ENCODE measurements at regions not wholly inside any gene's neighbourhood (a gene's known extent, or its start where the extent isn't known, plus 50 kb on each side); places are given as distances from the start of the nearest gene placed in this dataset.
"Not testable (repeated sequence)": the region's sequence is repeated elsewhere in the genome, so short reads cannot be mapped to it uniquely, and the experiment has no call there.

- DNase-seq = no peak
Measured at GRCh38 chr10:94129393-94130130, 135.8 kb downstream of the PLCE1 start.

GRCh38 chr10:94131885-94132284, 138.2 kb downstream of the PLCE1 start:
- DNase-seq = no peak

- no peak for DNase-seq
Measured at GRCh38 chr10:94133239-94133638, 139.5 kb downstream of the PLCE1 start.

GRCh38 chr10:94137747-94138146, 144.0 kb downstream of the PLCE1 start:
- no peak for DNase-seq

GRCh38 chr10:94138391-94138790, 144.7 kb downstream of the PLCE1 start:
- no peak for DNase-seq

- no peak for DNase-seq
Measured at GRCh38 chr10:94143261-94143660, 149.5 kb downstream of the PLCE1 start.

- DNase-seq = no peak
Measured at GRCh38 chr10:94146313-94146712, 152.6 kb downstream of the PLCE1 start.

GRCh38 chr10:94146746-94147145, 153.0 kb downstream of the PLCE1 start:
- DNase-seq = no peak

- DNase-seq = no peak
Measured at GRCh38 chr10:94149702-94150101, 156.0 kb downstream of the PLCE1 start.

GRCh38 chr10:94150541-94151184, 156.9 kb downstream of the PLCE1 start:
- DNase-seq = no peak

GRCh38 chr10:94155722-94156271, 162.1 kb downstream of the PLCE1 start:
- no peak for DNase-seq

- DNase-seq = no peak
Measured at GRCh38 chr10:94156453-94156852, 162.7 kb downstream of the PLCE1 start.

- DNase-seq = not testable (repeated sequence)
Measured at GRCh38 chr10:94165158-94165611, 171.5 kb downstream of the PLCE1 start.

- no peak for DNase-seq
Measured at GRCh38 chr10:94172332-94172731, 178.6 kb downstream of the PLCE1 start.

- DNase-seq = no peak
Measured at GRCh38 chr10:94173594-94173993, 179.9 kb downstream of the PLCE1 start.

GRCh38 chr10:94174838-94175237, 181.1 kb downstream of the PLCE1 start:
- DNase-seq = no peak

GRCh38 chr10:94178475-94179253, 184.1 kb downstream of the NOC3L start:
- DNase-seq = no peak

GRCh38 chr10:94180576-94180975, 182.2 kb downstream of the NOC3L start:
- DNase-seq = no peak

GRCh38 chr10:94183666-94184264, 179.0 kb downstream of the NOC3L start:
- no peak for DNase-seq

GRCh38 chr10:94186722-94187121, 176.0 kb downstream of the NOC3L start:
- DNase-seq = no peak

GRCh38 chr10:94192333-94192732, 170.4 kb downstream of the NOC3L start:
- DNase-seq = no peak

GRCh38 chr10:94192974-94193373, 169.8 kb downstream of the NOC3L start:
- DNase-seq = no peak

GRCh38 chr10:94193466-94193924, 169.2 kb downstream of the NOC3L start:
- DNase-seq = no peak

All from activated naive CD4-positive, alpha-beta T cell treated with anti-CD3 and anti-CD28 coated beads, Interleukin-2, amount 50 U/mL, for 16 hours (primary cell).